Right ventricle myocardium inferior (tissue), 1 donor: ENCODE measurements at regions not wholly inside any gene's neighbourhood (a gene's known extent, or its start where the extent isn't known, plus 50 kb on each side); places are given as distances from the start of the nearest gene placed in this dataset.

Source experiments
- ATAC-seq: fragments of 200-7000 bp; cut with Tn5 transposase; one replicate; pipeline ENCODE4 v1.9.1; 2020; ENCODE audit warnings: mild to moderate bottlenecking, moderate library complexity
- DNase-seq: peaks from one replicate; pipeline ENCODE4 v3.0.0; 2021; ENCODE audit errors: missing footprints
- intact Hi-C: fragments of 100-400 bp; cut with DNase I; formaldehyde crosslinking; loops from one replicate; pipeline ENCODE4 v1.11.0; 2022
- donor health status: DM: no; HTN: yes; CAD: no; lungs with severe emphysema.

- ATAC-seq = no peak
- no peak for DNase-seq
- intact Hi-C loops = no loop called here
Measured at GRCh38 chr2:147662221-147662620, 182.6 kb upstream of the ACVR2A start.

- intact Hi-C loops = no loop called here
- no peak for DNase-seq
- ATAC-seq = no peak
Measured at GRCh38 chr2:147660680-147661079, 184.1 kb upstream of the ACVR2A start.

- DNase-seq (no peak), ATAC-seq (no peak)
- intact Hi-C loops = no loop called here
Measured at GRCh38 chr2:147659051-147659450, 185.8 kb upstream of the ACVR2A start.

- no peak for ATAC-seq
- intact Hi-C loops = no loop called here
- no peak for DNase-seq
Measured at GRCh38 chr2:147657086-147658000, 187.5 kb upstream of the ACVR2A start.

- no peak for DNase-seq
- intact Hi-C loops = no loop called here
- ATAC-seq = no peak
Measured at GRCh38 chr2:147649998-147650397, 194.8 kb upstream of the ACVR2A start.

- intact Hi-C loops = no loop called here
- no peak for DNase-seq
- ATAC-seq = no peak
Measured at GRCh38 chr2:147649286-147649685, 195.5 kb upstream of the ACVR2A start.

GRCh38 chr2:147648471-147648870 lies 196.4 kb upstream of the ACVR2A start:
- intact Hi-C loops = no loop called here
- no peak for ATAC-seq

GRCh38 chr2:147647816-147648215 lies 197.0 kb upstream of the ACVR2A start:
- ATAC-seq = no peak
- DNase-seq = no peak
- intact Hi-C loops = no loop called here

More at GRCh38 chr2:147648471-147648870, 196.4 kb upstream of the ACVR2A start:
- no peak for DNase-seq

GRCh38 chr2:147646818-147647468 lies 197.9 kb upstream of the ACVR2A start:
- intact Hi-C loops = no loop called here
- DNase-seq (no peak), ATAC-seq (no peak)

- DNase-seq = no peak
- ATAC-seq = no peak
- intact Hi-C loops = no loop called here
Measured at GRCh38 chr2:147644491-147644890, 200.3 kb upstream of the ACVR2A start.

GRCh38 chr2:147642765-147643164 lies 202.1 kb upstream of the ACVR2A start:
- no peak for DNase-seq
- ATAC-seq = no peak
- intact Hi-C loops = no loop called here

- intact Hi-C loops = no loop called here
- DNase-seq (no peak), ATAC-seq (no peak)
Measured at GRCh38 chr2:147641651-147642050, 203.2 kb upstream of the ACVR2A start.

GRCh38 chr2:147639891-147640290 lies 204.9 kb upstream of the ACVR2A start:
- intact Hi-C loops = no loop called here
- DNase-seq = no peak
- no peak for ATAC-seq

- DNase-seq = no peak
- ATAC-seq = no peak
- intact Hi-C loops = no loop called here
Measured at GRCh38 chr2:147639386-147639785, 205.4 kb upstream of the ACVR2A start.

- DNase-seq (no peak), ATAC-seq (no peak)
- intact Hi-C loops = no loop called here
Measured at GRCh38 chr2:147636886-147637285, 207.9 kb upstream of the ACVR2A start.

- no peak for DNase-seq
- ATAC-seq = peak; percentile 44
- intact Hi-C loops = no loop called here
Measured at GRCh38 chr2:147636238-147636882, 208.5 kb upstream of the ACVR2A start.

GRCh38 chr2:147634826-147635225 lies 210.0 kb upstream of the ACVR2A start:
- intact Hi-C loops = no loop called here
- no peak for DNase-seq
- ATAC-seq = no peak

- intact Hi-C loops = no loop called here
- DNase-seq = no peak
- peak; percentile 34 for ATAC-seq
Measured at GRCh38 chr2:147632198-147632597, 212.6 kb upstream of the ACVR2A start.

GRCh38 chr2:147631294-147631693 lies 213.5 kb upstream of the ACVR2A start:
- intact Hi-C loops = no loop called here

GRCh38 chr2:147630585-147630984 lies 214.2 kb upstream of the ACVR2A start:
- DNase-seq (no peak), ATAC-seq (no peak)
- intact Hi-C loops = no loop called here

More at GRCh38 chr2:147631294-147631693, 213.5 kb upstream of the ACVR2A start:
- ATAC-seq (no peak), DNase-seq (no peak)
